NCI-H128 (cell line): ENCODE measurements at regions not wholly inside any gene's neighbourhood (a gene's known extent, or its start where the extent isn't known, plus 50 kb on each side); places are given as distances from the start of the nearest gene placed in this dataset.
"Not testable (repeated sequence)": the region's sequence is repeated elsewhere in the genome, so short reads cannot be mapped to it uniquely, and the experiment has no call there.

ENCODE experiments used
- DNase-seq: peaks from one replicate; lab custom pipeline; 2025; ENCODE audit not compliant: unreplicated experiment; lab: John Stamatoyannopoulos, UW

DNA sequence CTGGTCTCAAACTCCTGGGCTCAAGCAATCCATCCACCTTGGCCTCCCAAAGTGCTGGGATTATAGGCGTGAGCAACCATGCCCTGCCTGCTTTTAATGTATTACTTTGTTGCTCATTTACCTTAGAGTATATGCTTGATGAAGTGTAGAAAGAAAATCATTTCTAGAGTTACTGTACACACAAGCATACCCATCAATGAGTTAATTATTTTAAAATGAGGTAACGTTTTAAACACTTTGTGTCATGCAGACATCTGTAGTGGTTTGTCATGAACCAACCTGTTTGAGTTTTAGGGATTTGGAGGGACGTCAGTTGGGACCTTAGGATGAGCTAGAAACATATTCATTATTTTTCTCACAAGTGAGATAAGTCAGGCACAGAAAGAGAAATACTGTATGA lies 332.4 kb upstream of the IGF1R start:
- DNase-seq: no peak

GRCh38 chr15:98321896-98322295 lies 326.4 kb upstream of the IGF1R start:
- DNase-seq: no peak

GRCh38 chr15:98322581-98322980 lies 325.8 kb upstream of the IGF1R start:
- no peak for DNase-seq

GRCh38 chr15:98324341-98324970 lies 323.9 kb upstream of the IGF1R start:
- no peak for DNase-seq

- DNase-seq: no peak
Measured at GRCh38 chr15:98326804-98327203, 321.5 kb upstream of the IGF1R start.

GRCh38 chr15:98330258-98330657 lies 318.1 kb upstream of the IGF1R start:
- no peak for DNase-seq

- DNase-seq: no peak
Measured at GRCh38 chr15:98330692-98331435, 317.5 kb upstream of the IGF1R start.

DNA sequence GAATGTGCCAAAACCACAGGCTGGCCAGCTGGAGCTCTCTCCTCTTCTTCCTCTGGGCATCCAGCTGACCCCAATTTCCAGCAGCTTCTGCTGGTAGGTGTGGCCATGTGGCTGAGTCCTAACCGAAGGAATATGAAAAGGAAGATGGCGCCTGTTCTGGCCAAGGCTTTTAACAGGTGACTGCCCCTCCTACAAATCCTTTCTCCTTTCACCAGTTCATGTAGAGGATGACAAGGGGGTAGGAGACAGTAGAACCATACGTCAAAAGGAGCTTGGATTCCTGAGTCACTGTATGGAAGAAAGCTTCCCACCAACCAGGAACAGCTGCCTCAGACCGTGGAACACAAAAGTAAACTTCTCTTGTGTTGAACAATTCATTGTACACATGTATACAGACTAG lies 316.7 kb upstream of the IGF1R start:
- DNase-seq: no peak

GRCh38 chr15:98333251-98333650 lies 315.1 kb upstream of the IGF1R start:
- no peak for DNase-seq

- no peak for DNase-seq
Measured at GRCh38 chr15:98342911-98343310, 305.4 kb upstream of the IGF1R start.

GRCh38 chr15:98344591-98344990 lies 303.7 kb upstream of the IGF1R start:
- DNase-seq: no peak

DNA sequence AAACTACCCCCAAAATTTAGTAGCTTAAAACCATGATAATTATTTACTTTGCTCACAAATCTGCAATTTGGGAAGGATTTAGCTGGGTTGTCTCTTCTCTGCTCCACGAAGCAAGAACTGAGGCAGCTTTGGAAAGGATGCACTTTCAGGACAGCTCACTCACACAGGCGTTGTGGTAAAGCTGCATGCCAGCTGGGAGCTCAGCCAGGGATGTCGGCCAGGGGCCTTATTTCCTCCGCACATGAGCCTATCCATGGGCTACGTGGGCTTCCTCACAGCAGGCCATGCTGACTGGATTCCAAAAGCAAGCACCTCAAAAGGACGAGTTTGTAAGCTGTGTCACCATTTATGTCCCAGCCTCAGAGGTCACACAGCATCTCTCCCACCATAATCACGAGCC lies 301.3 kb upstream of the IGF1R start:
- no peak for DNase-seq

- DNase-seq: no peak
Measured at GRCh38 chr15:98347866-98348265, 300.5 kb upstream of the IGF1R start.

DNA sequence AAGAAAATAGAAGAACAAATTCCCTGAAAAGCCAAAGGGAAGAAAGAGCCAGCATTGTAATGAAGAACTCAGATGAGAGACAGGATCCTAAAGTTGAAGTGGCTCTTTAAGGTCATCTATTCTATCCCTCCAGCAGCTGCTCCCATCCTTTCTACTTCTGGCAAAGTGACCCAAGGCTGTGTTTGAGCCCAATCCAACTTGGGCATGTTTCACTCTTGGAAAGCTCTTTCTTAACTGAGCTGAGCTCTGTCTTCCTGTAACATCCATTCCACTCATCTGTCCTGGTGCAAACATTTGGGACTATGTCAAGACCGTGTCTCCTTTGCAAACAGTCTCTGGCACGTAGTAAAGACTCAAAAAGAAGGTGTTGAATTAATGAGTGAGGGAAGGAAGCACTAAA lies 298.1 kb upstream of the IGF1R start:
- no peak for DNase-seq

- not testable (repeated sequence) for DNase-seq
Measured at GRCh38 chr15:98358274-98358673, 290.1 kb upstream of the IGF1R start.

GRCh38 chr15:98358971-98359370 lies 289.4 kb upstream of the IGF1R start:
- no peak for DNase-seq

DNA sequence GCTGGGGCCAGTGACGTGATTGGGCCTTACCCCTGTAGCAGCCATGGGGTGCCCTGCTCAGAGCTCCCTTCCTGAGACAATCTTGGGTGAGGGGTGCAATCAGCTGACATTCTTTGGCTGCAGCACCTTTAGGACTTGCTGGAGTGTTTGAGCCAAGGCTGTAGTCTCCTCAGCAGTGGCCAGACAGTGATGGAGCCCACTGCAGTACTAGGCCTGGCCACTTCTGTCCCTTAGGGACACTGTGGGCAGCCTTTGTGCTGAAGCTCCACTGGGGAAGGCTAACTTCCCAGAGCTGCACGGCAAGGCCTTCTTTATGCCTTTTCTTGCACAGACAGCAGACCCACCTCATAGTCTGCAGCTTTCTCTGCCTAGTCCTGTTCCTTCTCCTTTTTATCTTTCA lies 284.9 kb upstream of the IGF1R start:
- no peak for DNase-seq

- no peak for DNase-seq
Measured at GRCh38 chr15:98363955-98364354, 284.4 kb upstream of the IGF1R start.

DNA sequence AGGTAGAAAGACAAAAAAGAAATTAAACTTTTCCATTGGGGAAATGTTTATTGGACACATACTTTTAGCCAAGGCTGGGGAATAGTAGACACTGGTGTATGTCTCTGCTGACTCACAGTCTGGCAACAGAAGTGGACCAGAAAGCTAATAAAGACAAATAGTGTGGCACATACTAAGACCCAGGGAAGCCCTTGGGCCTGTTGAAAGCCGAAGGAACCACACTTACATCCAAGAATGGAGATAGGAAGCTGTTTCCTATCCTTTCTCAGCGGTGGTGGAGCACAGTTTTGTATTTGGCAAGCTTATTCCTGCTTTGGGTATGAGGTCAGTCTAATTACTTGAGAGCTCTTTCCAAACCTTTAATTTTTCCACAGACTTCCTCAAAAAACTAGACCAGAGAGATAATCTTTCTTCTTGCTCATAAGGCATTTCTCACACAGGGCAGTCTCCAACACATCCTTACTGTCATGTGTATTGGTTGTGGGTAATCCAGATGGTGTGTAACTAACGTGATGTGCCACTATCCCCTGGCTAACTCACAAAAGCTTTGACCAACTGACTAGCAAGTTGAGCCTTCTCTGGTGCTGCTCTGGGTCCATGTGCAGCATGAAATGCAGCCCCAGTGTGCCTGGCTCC lies 279.1 kb upstream of the IGF1R start:
- no peak for DNase-seq

- no peak for DNase-seq
Measured at GRCh38 chr15:98375513-98376340, 272.6 kb upstream of the IGF1R start.

GRCh38 chr15:98380721-98381120 lies 267.6 kb upstream of the IGF1R start:
- DNase-seq: no peak

DNA sequence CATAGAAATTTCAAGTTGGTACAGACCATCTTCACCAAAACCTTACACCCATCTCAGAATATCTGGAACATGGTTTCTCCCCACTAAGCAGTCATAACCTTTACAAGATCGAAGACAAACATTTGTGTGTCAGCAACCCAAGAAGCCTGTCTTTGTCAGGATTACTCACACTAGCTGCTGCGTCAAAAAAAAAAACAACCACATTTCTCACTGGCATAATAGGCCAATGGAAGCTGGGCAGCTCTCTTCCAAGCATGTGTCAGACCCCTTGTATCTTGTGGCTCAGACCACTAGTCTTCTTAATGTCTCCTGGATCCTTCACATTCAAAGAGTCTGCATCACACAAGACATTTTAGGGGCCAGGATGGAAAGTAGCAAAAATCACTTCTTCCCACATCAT lies 266.9 kb upstream of the IGF1R start:
- no peak for DNase-seq
